T47D (cell line): ENCODE measurements at regions not wholly inside any gene's neighbourhood (a gene's known extent, or its start where the extent isn't known, plus 50 kb on each side); places are given as distances from the start of the nearest gene placed in this dataset.
"Not testable (repeated sequence)": the region's sequence is repeated elsewhere in the genome, so short reads cannot be mapped to it uniquely, and the experiment has no call there.

Experiments used
- DNase-seq, 2 experiments: peaks; one replicate each; pipeline versions ENCODE4 v3.0.0 to v3.0.0-alpha.2; 2011 to 2012; ENCODE audit warnings: low read depth in 1 of 2, low spot score in 1 of 2
- JUND ChIP-seq: IDR thresholded peaks from 2 replicates; pipeline ENCODE4 v1.6.1; 2012; ENCODE audit warnings: low read depth
- in situ Hi-C: cut with HindIII; loops from 2 replicates; pipeline ENCODE4 v1.10.0; 2016; ENCODE audit warnings: low sequenced_read_pairs, low pct_unique_long_range_greater_than_20kb

GRCh38 chr13:47723898-47724297 lies 277.2 kb downstream of the SUCLA2 start:
- DNase-seq: peak in 1 of 2 experiments; percentile 3
- TF ChIP-seq JUND: no peak
- in situ Hi-C loops: no loop called here

- DNase-seq: no peak
- no peak for TF ChIP-seq JUND
- in situ Hi-C loops: no loop called here
Measured at GRCh38 chr13:47719164-47719563, 281.9 kb downstream of the SUCLA2 start.

- no peak for TF ChIP-seq JUND
- in situ Hi-C loops: no loop called here
- DNase-seq: no peak
Measured at GRCh38 chr13:47718556-47718955, 282.5 kb downstream of the SUCLA2 start.

GRCh38 chr13:47708386-47708785 lies 292.7 kb downstream of the SUCLA2 start:
- in situ Hi-C loops: no loop called here
- no peak for DNase-seq
- no peak for TF ChIP-seq JUND

- no peak for TF ChIP-seq JUND
- in situ Hi-C loops: no loop called here
- DNase-seq: no peak
Measured at GRCh38 chr13:47707414-47707813, 293.7 kb downstream of the SUCLA2 start.

GRCh38 chr13:47705185-47705584 lies 295.9 kb downstream of the SUCLA2 start:
- in situ Hi-C loops: no loop called here

GRCh38 chr13:47696674-47697073 lies 304.4 kb downstream of the SUCLA2 start:
- peak in 1 of 2 experiments; percentile 8 for DNase-seq
- no peak for TF ChIP-seq JUND
- in situ Hi-C loops: no loop called here

More at GRCh38 chr13:47705185-47705584, 295.9 kb downstream of the SUCLA2 start:
- TF ChIP-seq JUND: no peak
- DNase-seq: no peak

- in situ Hi-C loops: no loop called here
- TF ChIP-seq JUND: no peak
- DNase-seq: no peak
Measured at GRCh38 chr13:47687577-47687976, 313.5 kb downstream of the SUCLA2 start.

GRCh38 chr13:47685156-47685555 lies 315.9 kb downstream of the SUCLA2 start:
- in situ Hi-C loops, DNase-seq: not testable (repeated sequence)

GRCh38 chr13:47680748-47681147 lies 320.3 kb downstream of the SUCLA2 start:
- no peak for DNase-seq
- no peak for TF ChIP-seq JUND
- in situ Hi-C loops: no loop called here

GRCh38 chr13:47679401-47679800 lies 321.7 kb downstream of the SUCLA2 start:
- TF ChIP-seq JUND: no peak
- in situ Hi-C loops: no loop called here
- no peak for DNase-seq

GRCh38 chr13:47678201-47678968 lies 322.7 kb downstream of the SUCLA2 start:
- in situ Hi-C loops: no loop called here
- DNase-seq: no peak
- no peak for TF ChIP-seq JUND

GRCh38 chr13:47675871-47676270 lies 325.2 kb downstream of the SUCLA2 start:
- TF ChIP-seq JUND: no peak
- no peak for DNase-seq
- in situ Hi-C loops: no loop called here
